HepG2 (cell line): ENCODE measurements at regions not wholly inside any gene's neighbourhood (a gene's known extent, or its start where the extent isn't known, plus 50 kb on each side); places are given as distances from the start of the nearest gene placed in this dataset.

Source experiments
- ARHGAP35 ChIP-seq: sonication (generic); formaldehyde crosslinking; IDR thresholded peaks from 2 replicates; pipeline ENCODE4 v1.9.0; 2022; ENCODE audit warnings: mild to moderate bottlenecking, inconsistent platforms, moderate library complexity, missing genetic modification reagents, borderline replicate concordance
- ARNTL ChIP-seq: sonication (generic); formaldehyde crosslinking; IDR thresholded peaks from 2 replicates; pipeline ENCODE4 v1.4.0; 2020; ENCODE audit warnings: mild to moderate bottlenecking, missing genetic modification reagents
- CHD2 ChIP-seq: IDR thresholded peaks from 2 replicates; pipeline ENCODE4 v1.6.1; 2011; ENCODE audit warnings: low read depth, low read length, improper control_type of control experiment
- CHD4 ChIP-seq: fragments of 200-600 bp; sonication (generic); IDR thresholded peaks from 2 replicates; pipeline ENCODE4 v1.7.0; 2017; ENCODE audit warnings: mild to moderate bottlenecking, low read length, borderline replicate concordance
- CREM ChIP-seq, 2 experiments: sonication (generic) in 1 of 2; formaldehyde crosslinking in 1 of 2; IDR thresholded peaks; 2 replicates each; pipeline versions ENCODE4 v1.4.0 to v1.6.1; 2016 to 2020; ENCODE audit warnings: antibody characterized with exemption in 1 of 2, mild to moderate bottlenecking in 1 of 2, missing genetic modification reagents in 1 of 2
- DMAP1 ChIP-seq: IDR thresholded peaks from 2 replicates; pipeline ENCODE4 v1.6.1; 2016
- FOSL2 ChIP-seq: sonication (generic); formaldehyde crosslinking; IDR thresholded peaks from 2 replicates; pipeline ENCODE4 v1.4.0; 2020; ENCODE audit warnings: missing genetic modification reagents
- FUBP1 ChIP-seq: sonication (generic); formaldehyde crosslinking; IDR thresholded peaks from 2 replicates; pipeline ENCODE4 v1.5.1; 2020; ENCODE audit warnings: missing genetic modification reagents, mild to moderate bottlenecking, borderline replicate concordance
- IRF2 ChIP-seq: IDR thresholded peaks from 2 replicates; pipeline ENCODE4 v1.6.1; 2018; ENCODE audit warnings: missing genetic modification reagents, missing compliant biosample characterization
- KAT8 ChIP-seq: IDR thresholded peaks from 2 replicates; pipeline ENCODE4 v1.6.1; 2016; ENCODE audit warnings: missing genetic modification reagents, missing compliant biosample characterization
- KDM1A ChIP-seq: IDR thresholded peaks from 2 replicates; pipeline ENCODE4 v1.6.1; 2016; ENCODE audit warnings: missing compliant biosample characterization
- KDM4B ChIP-seq: sonication (generic); formaldehyde crosslinking; IDR thresholded peaks from 2 replicates; pipeline ENCODE4 v1.4.0; 2020; ENCODE audit warnings: missing genetic modification reagents
- NFRKB ChIP-seq: fragments of 450-650 bp; IDR thresholded peaks from 2 replicates; pipeline ENCODE4 v1.6.1; 2017
- PAF1 ChIP-seq: IDR thresholded peaks from 2 replicates; pipeline ENCODE4 v1.6.1; 2016; ENCODE audit warnings: missing genetic modification reagents, missing compliant biosample characterization
- PPARG ChIP-seq: conservative IDR thresholded peaks from 2 replicates; pipeline ENCODE4 v1.6.1; 2016; ENCODE audit warnings: missing biosample characterization, missing genetic modification reagents
- REPIN1 ChIP-seq: sonication (generic); formaldehyde crosslinking; IDR thresholded peaks from 2 replicates; pipeline ENCODE4 v1.8.0; 2022; ENCODE audit warnings: missing genetic modification reagents, low read depth, mild to moderate bottlenecking, borderline replicate concordance
- RFX3 ChIP-seq: IDR thresholded peaks from 2 replicates; pipeline ENCODE4 v1.6.1; 2016; ENCODE audit warnings: missing biosample characterization, missing genetic modification reagents
- SNRNP70 ChIP-seq: fragments of 200-400 bp; formaldehyde crosslinking; IDR thresholded peaks from 2 replicates; pipeline ENCODE4 v1.6.1; 2017; ENCODE audit warnings: mild to moderate bottlenecking, low read depth, low read length, moderate library complexity
- TFDP2 ChIP-seq: sonication (generic); formaldehyde crosslinking; IDR thresholded peaks from 2 replicates; pipeline ENCODE4 v1.4.0; 2020; ENCODE audit warnings: missing genetic modification reagents
- ZBTB7B ChIP-seq: sonication (generic); formaldehyde crosslinking; IDR thresholded peaks from 2 replicates; pipeline ENCODE4 v1.4.0; 2020; ENCODE audit warnings: missing genetic modification reagents
- ZFP36L2 ChIP-seq: sonication (generic); formaldehyde crosslinking; IDR thresholded peaks from 2 replicates; pipeline ENCODE4 v1.4.0; 2020; ENCODE audit warnings: missing genetic modification reagents
- ZMYM4 ChIP-seq: sonication (generic); formaldehyde crosslinking; IDR thresholded peaks from 2 replicates; pipeline ENCODE4 v1.8.1; 2023; ENCODE audit warnings: mild to moderate bottlenecking, missing genetic modification reagents
- ZNF337 ChIP-seq: sonication (generic); formaldehyde crosslinking; IDR thresholded peaks from 2 replicates; pipeline ENCODE4 v1.5.1; 2020; ENCODE audit warnings: missing genetic modification reagents, low read depth, mild to moderate bottlenecking, borderline replicate concordance
- ZNF580 ChIP-seq: IDR thresholded peaks from 2 replicates; pipeline ENCODE4 v1.6.1; 2016; ENCODE audit warnings: low read depth, borderline replicate concordance
- ZNF850 ChIP-seq: sonication (generic); formaldehyde crosslinking; conservative IDR thresholded peaks from 2 replicates; pipeline ENCODE4 v1.9.0; 2021; ENCODE audit warnings: mild to moderate bottlenecking, missing genetic modification reagents

GRCh38 chr14:23883684-23884540 lies 69.7 kb upstream of the DHRS4 start (continued):
- TF ChIP-seq KAT8 (peak; percentile 80), FUBP1 (peak; percentile 66; the same call in 1 of the 2 replicates), REPIN1 (peak; percentile 92), SNRNP70 (no peak), IRF2 (peak; percentile 91), ZFP36L2 (CRISPR knock-in tag) (no peak), PAF1 (CRISPR knock-in tag) (no peak), ARNTL (peak; percentile 78), CHD2 (no peak), ZBTB7B (CRISPR knock-in tag) (peak; percentile 93), KDM4B (CRISPR knock-in tag) (peak; percentile 85), CHD4 (peak; percentile 98; the same call in 1 of the 2 replicates), TFDP2 (peak; percentile 57), FOSL2 (CRISPR knock-in tag) (peak; percentile 76), PPARG (peak; percentile 80), ARHGAP35 (CRISPR knock-in tag) (no peak), ZNF850 (CRISPR knock-in tag) (no peak), ZMYM4 (peak; percentile 96), KDM1A (CRISPR knock-in tag) (peak; percentile 93), ZNF580 (peak; percentile 37; the same call in 1 of the 2 replicates), ZNF337 (peak; percentile 63; the same call in 1 of the 2 replicates), CREM (IDR thresholded peaks at IDR 0.05) (peak; percentile 89), CREM (CRISPR knock-in tag; IDR thresholded peaks at IDR 0.05) (no peak), RFX3 (no peak), DMAP1 (CRISPR knock-in tag) (0 out of 2 replicates have a peak, but pooled peaks have one; percentile 52), NFRKB (no peak)
